ENCODE measurements at regions not wholly inside any gene's neighbourhood (a gene's known extent, or its start where the extent isn't known, plus 50 kb on each side); places are given as distances from the start of the nearest gene placed in this dataset.

DNA sequence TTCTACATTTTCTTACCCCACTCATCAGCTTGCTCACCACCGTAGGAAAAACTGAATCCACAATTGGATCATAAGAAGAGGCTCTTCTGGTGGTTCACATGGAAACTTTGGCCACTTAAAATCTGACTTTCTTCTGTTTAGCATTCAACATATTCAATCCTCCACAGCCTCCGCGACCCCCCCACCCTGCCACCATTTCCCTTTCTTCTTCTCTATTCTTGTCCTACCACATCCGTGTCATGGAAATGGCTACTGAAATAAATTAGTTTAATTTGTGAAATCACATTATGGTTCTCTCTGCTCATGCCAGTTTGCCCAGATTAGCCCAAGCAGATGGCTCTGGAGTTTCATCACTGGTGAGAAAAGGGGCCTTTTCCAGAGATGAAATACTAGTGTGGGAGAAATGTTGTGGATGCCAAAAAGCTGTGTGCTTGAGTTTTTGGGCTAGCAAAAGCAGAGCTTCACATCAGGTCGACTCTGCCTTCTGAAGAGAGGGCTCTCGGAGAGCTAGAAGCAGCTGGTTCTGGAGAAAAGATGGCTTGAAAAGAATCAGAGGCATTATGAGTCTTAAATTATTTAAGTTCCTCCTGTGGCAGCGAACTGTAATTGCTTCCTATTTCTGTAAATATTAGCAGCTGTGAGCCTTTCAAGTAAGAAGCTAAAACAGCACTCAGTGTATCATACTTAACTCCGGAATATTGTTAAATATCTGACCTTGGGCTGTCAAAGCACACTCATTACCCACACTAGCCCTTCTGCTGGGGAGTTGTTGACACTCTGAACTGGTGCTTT lies 107.1 kb downstream of the MAT2B start:
- CTCF ChIA-PET = no interaction called here
- H3K4me2 ChIP-seq (ENCODE audit: control insufficient read depth, insufficient read depth) = no peak overlapping the region
- ATAC-seq (no peak), FAIRE-seq (no peak), DNase-seq (ENCODE audit: low read depth, low spot score) (no peak)
- no peak overlapping the region for H3K27ac ChIP-seq (ENCODE audit: control insufficient read depth, insufficient read depth)
- no TSS peak for BruUV-seq (replicated peaks)
- H3K4me1 ChIP-seq (ENCODE audit: control insufficient read depth, insufficient read depth, low read length) = no peaks in the 10 kb centered on the region
- no peaks in the 10 kb centered on the region for H3K79me2 ChIP-seq (ENCODE audit: control insufficient read depth, insufficient read depth, low read length)
- intact Hi-C loops (cut with micrococcal nuclease; ENCODE audit: unreplicated experiment) (no loop called here), in situ Hi-C loops (cut with MboI) (no loop called here)
- SMC1A ChIA-PET (ENCODE audit: uncharacterized antibody, unreplicated experiment) = interaction anchor here (0.8 kb wide), 1 partner anchor 9 kb away, joined by 3 read pairs; no protein-coding TSS in a partner anchor
- no peaks in the 10 kb centered on the region for H3K36me3 ChIP-seq (ENCODE audit: control insufficient read depth in 2 of 2, insufficient read depth in 2 of 2, low read length in 1 of 2)
- no peaks in the 10 kb centered on the region for H4K20me1 ChIP-seq (ENCODE audit: control insufficient read depth, insufficient read depth)
- no peak overlapping the region for H3K4me3 ChIP-seq
- no peak overlapping the region for H3K9ac ChIP-seq (ENCODE audit: control insufficient read depth, insufficient read depth, low read length)
- no peaks in the 10 kb centered on the region for H3K9me3 ChIP-seq (replicated peaks; ENCODE audit: control insufficient read depth, insufficient read depth, low read length)
- no peaks in the 10 kb centered on the region for H3K27me3 ChIP-seq (replicated peaks in 1 of 2; ENCODE audit: control insufficient read depth in 2 of 2, insufficient read depth in 2 of 2, low read length in 1 of 2)
- no peak overlapping the region for H2AFZ ChIP-seq (ENCODE audit: control insufficient read depth, low read depth, low read length)
- 34% methylated on average over 8 of the region's 8 CpGs for WGBS (ENCODE audit: insufficient coverage, insufficient replicate concordance, low lambda C conversion rate, missing lambda C conversion rate)
- POLR2A ChIA-PET = no interaction called here
- RAD21 ChIA-PET (ENCODE audit: unreplicated experiment) = no interaction called here
- TF ChIP-seq EED (IDR thresholded peaks at IDR 0.05; ENCODE audit: low read depth) = no peak
- no peak for TF ChIP-seq NFYA (IDR thresholded peaks at IDR 0.05; ENCODE audit: borderline replicate concordance, low read depth, low read length)
- TF ChIP-seq, protein P1, sequence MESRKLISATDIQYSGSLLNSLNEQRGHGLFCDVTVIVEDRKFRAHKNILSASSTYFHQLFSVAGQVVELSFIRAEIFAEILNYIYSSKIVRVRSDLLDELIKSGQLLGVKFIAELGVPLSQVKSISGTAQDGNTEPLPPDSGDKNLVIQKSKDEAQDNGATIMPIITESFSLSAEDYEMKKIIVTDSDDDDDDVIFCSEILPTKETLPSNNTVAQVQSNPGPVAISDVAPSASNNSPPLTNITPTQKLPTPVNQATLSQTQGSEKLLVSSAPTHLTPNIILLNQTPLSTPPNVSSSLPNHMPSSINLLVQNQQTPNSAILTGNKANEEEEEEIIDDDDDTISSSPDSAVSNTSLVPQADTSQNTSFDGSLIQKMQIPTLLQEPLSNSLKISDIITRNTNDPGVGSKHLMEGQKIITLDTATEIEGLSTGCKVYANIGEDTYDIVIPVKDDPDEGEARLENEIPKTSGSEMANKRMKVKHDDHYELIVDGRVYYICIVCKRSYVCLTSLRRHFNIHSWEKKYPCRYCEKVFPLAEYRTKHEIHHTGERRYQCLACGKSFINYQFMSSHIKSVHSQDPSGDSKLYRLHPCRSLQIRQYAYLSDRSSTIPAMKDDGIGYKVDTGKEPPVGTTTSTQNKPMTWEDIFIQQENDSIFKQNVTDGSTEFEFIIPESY (IDR thresholded peaks at IDR 0.05) = no peak
- no peak for TF ChIP-seq NRF1 (conservative IDR thresholded peaks at IDR 0.05; ENCODE audit: low read depth, low read length)
- no peak for TF ChIP-seq ZNF24 (IDR thresholded peaks at IDR 0.05)
- TF ChIP-seq, protein P2, sequence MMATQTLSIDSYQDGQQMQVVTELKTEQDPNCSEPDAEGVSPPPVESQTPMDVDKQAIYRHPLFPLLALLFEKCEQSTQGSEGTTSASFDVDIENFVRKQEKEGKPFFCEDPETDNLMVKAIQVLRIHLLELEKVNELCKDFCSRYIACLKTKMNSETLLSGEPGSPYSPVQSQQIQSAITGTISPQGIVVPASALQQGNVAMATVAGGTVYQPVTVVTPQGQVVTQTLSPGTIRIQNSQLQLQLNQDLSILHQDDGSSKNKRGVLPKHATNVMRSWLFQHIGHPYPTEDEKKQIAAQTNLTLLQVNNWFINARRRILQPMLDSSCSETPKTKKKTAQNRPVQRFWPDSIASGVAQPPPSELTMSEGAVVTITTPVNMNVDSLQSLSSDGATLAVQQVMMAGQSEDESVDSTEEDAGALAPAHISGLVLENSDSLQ (IDR thresholded peaks at IDR 0.05) = no peak
- TF ChIP-seq CHD1 (IDR thresholded peaks at IDR 0.05; ENCODE audit: low read depth, low read length) = no peak
- no peak for TF ChIP-seq RCOR1 (conservative IDR thresholded peaks at IDR 0.05; ENCODE audit: low read depth, low read length)
- no peak for TF ChIP-seq STAT3 (IDR thresholded peaks at IDR 0.05; ENCODE audit: low read depth, low read length)
- TF ChIP-seq BCL11A (IDR thresholded peaks at IDR 0.05; ENCODE audit: low read depth, low read length) = no peak
- no peak for TF ChIP-seq CBX3 (IDR thresholded peaks at IDR 0.05; ENCODE audit: borderline replicate concordance, low read depth)
- TF ChIP-seq SPI1 (IDR thresholded peaks at IDR 0.05; ENCODE audit: borderline replicate concordance, insufficient read depth, low read depth, low read length) = no peak
- TF ChIP-seq, protein P3, sequence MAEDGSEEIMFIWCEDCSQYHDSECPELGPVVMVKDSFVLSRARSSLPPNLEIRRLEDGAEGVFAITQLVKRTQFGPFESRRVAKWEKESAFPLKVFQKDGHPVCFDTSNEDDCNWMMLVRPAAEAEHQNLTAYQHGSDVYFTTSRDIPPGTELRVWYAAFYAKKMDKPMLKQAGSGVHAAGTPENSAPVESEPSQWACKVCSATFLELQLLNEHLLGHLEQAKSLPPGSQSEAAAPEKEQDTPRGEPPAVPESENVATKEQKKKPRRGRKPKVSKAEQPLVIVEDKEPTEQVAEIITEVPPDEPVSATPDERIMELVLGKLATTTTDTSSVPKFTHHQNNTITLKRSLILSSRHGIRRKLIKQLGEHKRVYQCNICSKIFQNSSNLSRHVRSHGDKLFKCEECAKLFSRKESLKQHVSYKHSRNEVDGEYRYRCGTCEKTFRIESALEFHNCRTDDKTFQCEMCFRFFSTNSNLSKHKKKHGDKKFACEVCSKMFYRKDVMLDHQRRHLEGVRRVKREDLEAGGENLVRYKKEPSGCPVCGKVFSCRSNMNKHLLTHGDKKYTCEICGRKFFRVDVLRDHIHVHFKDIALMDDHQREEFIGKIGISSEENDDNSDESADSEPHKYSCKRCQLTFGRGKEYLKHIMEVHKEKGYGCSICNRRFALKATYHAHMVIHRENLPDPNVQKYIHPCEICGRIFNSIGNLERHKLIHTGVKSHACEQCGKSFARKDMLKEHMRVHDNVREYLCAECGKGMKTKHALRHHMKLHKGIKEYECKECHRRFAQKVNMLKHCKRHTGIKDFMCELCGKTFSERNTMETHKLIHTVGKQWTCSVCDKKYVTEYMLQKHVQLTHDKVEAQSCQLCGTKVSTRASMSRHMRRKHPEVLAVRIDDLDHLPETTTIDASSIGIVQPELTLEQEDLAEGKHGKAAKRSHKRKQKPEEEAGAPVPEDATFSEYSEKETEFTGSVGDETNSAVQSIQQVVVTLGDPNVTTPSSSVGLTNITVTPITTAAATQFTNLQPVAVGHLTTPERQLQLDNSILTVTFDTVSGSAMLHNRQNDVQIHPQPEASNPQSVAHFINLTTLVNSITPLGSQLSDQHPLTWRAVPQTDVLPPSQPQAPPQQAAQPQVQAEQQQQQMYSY (CRISPR knock-in tag; IDR thresholded peaks at IDR 0.05) = no peak
- TF ChIP-seq PAX8 (IDR thresholded peaks at IDR 0.05) = no peak
- TF ChIP-seq MYC (IDR thresholded peaks at IDR 0.05; ENCODE audit: insufficient read depth, insufficient read length, insufficient replicate concordance, low read length, severe bottlenecking) = no peak
- TF ChIP-seq EZH2 (IDR thresholded peaks at IDR 0.05; ENCODE audit: borderline replicate concordance, control insufficient read depth, low read depth, low read length) = no peak
- no peak for TF ChIP-seq ZNF384 (IDR thresholded peaks at IDR 0.05; ENCODE audit: borderline replicate concordance, low read depth, low read length)
- no peak for TF ChIP-seq SRF (IDR thresholded peaks at IDR 0.05; ENCODE audit: low read depth in 2 of 2, low read length in 2 of 2)
- TF ChIP-seq HCFC1 (IDR thresholded peaks at IDR 0.05; ENCODE audit: low read length) = no peak

All from GM12878 (cell line).